ENCODE measurements at regions not wholly inside any gene's neighbourhood (a gene's known extent, or its start where the extent isn't known, plus 50 kb on each side); places are given as distances from the start of the nearest gene placed in this dataset.

DNA sequence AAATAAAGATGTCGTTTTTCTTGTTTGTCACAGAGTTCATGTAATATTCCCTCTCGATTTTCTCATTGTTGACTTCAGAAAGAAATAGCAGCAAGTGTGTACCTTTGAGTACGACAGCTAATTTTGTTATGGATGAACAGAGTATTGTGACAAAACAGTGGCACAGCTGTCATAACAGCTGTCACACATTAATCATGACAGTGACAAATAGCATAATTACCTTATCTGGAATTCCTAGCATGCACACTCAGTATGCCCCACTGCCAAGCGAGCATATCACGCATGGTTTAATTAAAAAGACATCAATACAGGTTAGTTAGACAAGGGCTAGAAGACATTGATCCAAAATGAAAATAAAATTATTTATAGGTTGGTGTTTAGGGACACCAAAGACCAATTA lies 375.1 kb downstream of the SPATA31D1 start:
- TF ChIP-seq PRDM1 (tag by site-specific recombination; IDR thresholded peaks at IDR 0.05), result no peak
- no peak for TF ChIP-seq KLF10 (tag by site-specific recombination; IDR thresholded peaks at IDR 0.05)
- TF ChIP-seq ZNF416 (tag by site-specific recombination; IDR thresholded peaks at IDR 0.05), result no peak
- TF ChIP-seq, protein P1, sequence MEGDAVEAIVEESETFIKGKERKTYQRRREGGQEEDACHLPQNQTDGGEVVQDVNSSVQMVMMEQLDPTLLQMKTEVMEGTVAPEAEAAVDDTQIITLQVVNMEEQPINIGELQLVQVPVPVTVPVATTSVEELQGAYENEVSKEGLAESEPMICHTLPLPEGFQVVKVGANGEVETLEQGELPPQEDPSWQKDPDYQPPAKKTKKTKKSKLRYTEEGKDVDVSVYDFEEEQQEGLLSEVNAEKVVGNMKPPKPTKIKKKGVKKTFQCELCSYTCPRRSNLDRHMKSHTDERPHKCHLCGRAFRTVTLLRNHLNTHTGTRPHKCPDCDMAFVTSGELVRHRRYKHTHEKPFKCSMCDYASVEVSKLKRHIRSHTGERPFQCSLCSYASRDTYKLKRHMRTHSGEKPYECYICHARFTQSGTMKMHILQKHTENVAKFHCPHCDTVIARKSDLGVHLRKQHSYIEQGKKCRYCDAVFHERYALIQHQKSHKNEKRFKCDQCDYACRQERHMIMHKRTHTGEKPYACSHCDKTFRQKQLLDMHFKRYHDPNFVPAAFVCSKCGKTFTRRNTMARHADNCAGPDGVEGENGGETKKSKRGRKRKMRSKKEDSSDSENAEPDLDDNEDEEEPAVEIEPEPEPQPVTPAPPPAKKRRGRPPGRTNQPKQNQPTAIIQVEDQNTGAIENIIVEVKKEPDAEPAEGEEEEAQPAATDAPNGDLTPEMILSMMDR (tag by site-specific recombination; IDR thresholded peaks at IDR 0.05), result no peak
- TF ChIP-seq ZNF274 (IDR thresholded peaks at IDR 0.05; ENCODE audit: low read length), result no peak
- no peak for TF ChIP-seq ZNF274 (tag by site-specific recombination; IDR thresholded peaks at IDR 0.05; ENCODE audit: borderline replicate concordance)
- no peak for TF ChIP-seq ZBTB8A (tag by site-specific recombination; IDR thresholded peaks at IDR 0.05)
- no peak for TF ChIP-seq ZNF174 (tag by site-specific recombination; IDR thresholded peaks at IDR 0.05)
- no peak for TF ChIP-seq ZNF140 (tag by site-specific recombination; IDR thresholded peaks at IDR 0.05)
- no peak for TF ChIP-seq TCF7L2 (IDR thresholded peaks at IDR 0.05; ENCODE audit: borderline replicate concordance, low read depth, low read length)
